Mammary epithelial cell (primary cell): ENCODE measurements at regions not wholly inside any gene's neighbourhood (a gene's known extent, or its start where the extent isn't known, plus 50 kb on each side); places are given as distances from the start of the nearest gene placed in this dataset.

ENCODE experiments used
- EZH2 ChIP-seq: IDR thresholded peaks from 2 replicates; pipeline ENCODE4 v1.6.1; 2012; ENCODE audit warnings: low read length, inconsistent platforms, borderline replicate concordance
- TF ChIP-seq, protein P1 (sequence below), 2 donors: IDR thresholded peaks in 1 of 2; conservative IDR thresholded peaks in 1 of 2; 2 replicates each; pipeline ENCODE4 v1.5.1; 2011 to 2012; ENCODE audit warnings: inconsistent platforms in 2 of 2, low read length in 2 of 2, mild to moderate bottlenecking in 2 of 2, control low read depth in 1 of 2, low read depth in 1 of 2; ENCODE audit not compliant: insufficient read depth in 1 of 2; ENCODE audit errors: extremely low read depth in 1 of 2

DNA sequence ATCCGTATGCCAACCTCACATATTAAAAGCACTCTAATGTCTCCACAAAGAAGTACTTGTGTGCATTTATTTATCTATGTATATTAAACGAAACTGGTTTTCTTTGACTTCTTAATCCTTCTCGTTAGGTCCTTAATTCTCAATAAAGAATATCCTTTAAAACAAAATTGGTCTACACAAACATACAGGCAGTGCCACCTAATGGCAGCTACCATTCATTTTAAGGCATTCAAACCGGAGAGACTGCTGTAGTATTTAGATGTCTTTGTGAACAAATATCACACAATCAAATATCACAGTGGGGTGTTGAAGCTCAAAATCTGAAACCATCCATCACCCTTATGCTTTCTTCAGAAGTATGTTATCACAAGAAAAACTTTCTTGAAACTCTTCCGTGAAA is 96.6 kb upstream of the IRAK1BP1 start:
- TF ChIP-seq, protein P1, sequence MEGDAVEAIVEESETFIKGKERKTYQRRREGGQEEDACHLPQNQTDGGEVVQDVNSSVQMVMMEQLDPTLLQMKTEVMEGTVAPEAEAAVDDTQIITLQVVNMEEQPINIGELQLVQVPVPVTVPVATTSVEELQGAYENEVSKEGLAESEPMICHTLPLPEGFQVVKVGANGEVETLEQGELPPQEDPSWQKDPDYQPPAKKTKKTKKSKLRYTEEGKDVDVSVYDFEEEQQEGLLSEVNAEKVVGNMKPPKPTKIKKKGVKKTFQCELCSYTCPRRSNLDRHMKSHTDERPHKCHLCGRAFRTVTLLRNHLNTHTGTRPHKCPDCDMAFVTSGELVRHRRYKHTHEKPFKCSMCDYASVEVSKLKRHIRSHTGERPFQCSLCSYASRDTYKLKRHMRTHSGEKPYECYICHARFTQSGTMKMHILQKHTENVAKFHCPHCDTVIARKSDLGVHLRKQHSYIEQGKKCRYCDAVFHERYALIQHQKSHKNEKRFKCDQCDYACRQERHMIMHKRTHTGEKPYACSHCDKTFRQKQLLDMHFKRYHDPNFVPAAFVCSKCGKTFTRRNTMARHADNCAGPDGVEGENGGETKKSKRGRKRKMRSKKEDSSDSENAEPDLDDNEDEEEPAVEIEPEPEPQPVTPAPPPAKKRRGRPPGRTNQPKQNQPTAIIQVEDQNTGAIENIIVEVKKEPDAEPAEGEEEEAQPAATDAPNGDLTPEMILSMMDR (conservative IDR thresholded peaks at IDR 0.05 in 1 of 2, IDR thresholded peaks at IDR 0.05 in 1 of 2; ENCODE audit: extremely low read depth in 1 of 2, insufficient read depth in 1 of 2, low read depth in 1 of 2, low read length in 2 of 2): peak in 1 of 2 donors; percentile 48
- TF ChIP-seq EZH2: no peak
